H4 (cell line): ENCODE measurements at regions not wholly inside any gene's neighbourhood (a gene's known extent, or its start where the extent isn't known, plus 50 kb on each side); places are given as distances from the start of the nearest gene placed in this dataset.

Experiments
- DNase-seq: peaks from one replicate; pipeline ENCODE4 v3.0.0-alpha.2; 2015; ENCODE audit warnings: low spot score

DNA sequence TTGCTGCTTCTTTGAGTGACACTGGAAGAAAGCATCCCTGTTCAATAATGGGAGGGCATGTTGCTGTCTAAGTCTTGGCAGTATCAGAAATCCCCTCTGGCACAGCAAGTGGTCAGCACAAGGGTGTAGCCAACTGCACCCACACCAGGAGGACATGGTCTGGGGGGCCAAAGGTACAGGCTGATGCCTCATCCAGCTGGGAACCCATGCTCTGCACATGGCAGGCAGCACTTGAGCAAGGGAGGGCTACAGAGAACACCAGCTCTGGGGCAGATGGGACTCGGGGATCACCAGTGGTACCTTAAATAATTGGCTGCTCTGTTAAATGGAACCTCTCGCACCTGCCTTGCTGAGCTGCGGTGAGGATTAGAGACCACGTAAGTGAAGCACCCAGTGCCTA, 265.2 kb downstream of the SYK start:
- DNase-seq, result no peak

- DNase-seq, result no peak
These were observed 265.8 kb downstream of the SYK start for GRCh38 chr9:91067306-91067860.

GRCh38 chr9:91071184-91071990, 269.8 kb downstream of the SYK start:
- DNase-seq, result peak; percentile 49

DNA sequence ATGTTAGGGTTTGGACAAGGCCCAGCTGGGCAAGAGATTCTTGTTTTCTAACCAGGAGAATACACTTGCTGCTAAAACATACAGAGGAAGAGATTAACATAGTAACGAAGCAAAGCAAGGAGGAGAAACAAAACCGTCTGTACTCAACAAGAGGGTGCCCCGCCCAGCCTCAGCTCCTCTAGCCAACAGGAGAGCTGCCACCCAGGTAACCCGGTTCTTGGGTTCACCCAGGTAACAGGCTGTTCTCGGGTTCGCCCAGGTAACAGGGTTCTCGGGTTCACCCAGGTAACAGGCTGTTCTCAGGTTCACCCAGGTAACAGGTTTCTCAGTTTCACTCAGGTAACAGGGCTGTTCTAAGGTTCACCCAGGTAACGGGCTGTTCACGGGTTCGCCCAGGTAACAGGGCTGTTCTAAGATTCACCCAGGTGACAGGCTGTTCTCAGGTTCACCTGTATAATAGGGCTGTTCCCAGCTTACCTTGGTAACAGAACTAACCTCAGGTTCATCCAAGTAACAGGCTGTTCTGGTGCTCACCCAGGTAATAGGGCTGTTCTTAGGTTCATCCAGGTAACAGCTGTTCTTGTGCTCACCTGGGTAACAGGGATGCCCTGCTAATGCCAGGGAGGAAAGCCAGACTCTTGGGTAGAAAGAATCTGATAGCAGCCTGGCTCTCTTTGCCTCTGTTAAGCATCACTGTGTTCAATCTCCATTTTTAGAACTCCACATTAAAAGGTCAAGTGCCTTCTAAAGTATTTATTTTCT, 271.6 kb downstream of the SYK start:
- DNase-seq, result no peak

DNA sequence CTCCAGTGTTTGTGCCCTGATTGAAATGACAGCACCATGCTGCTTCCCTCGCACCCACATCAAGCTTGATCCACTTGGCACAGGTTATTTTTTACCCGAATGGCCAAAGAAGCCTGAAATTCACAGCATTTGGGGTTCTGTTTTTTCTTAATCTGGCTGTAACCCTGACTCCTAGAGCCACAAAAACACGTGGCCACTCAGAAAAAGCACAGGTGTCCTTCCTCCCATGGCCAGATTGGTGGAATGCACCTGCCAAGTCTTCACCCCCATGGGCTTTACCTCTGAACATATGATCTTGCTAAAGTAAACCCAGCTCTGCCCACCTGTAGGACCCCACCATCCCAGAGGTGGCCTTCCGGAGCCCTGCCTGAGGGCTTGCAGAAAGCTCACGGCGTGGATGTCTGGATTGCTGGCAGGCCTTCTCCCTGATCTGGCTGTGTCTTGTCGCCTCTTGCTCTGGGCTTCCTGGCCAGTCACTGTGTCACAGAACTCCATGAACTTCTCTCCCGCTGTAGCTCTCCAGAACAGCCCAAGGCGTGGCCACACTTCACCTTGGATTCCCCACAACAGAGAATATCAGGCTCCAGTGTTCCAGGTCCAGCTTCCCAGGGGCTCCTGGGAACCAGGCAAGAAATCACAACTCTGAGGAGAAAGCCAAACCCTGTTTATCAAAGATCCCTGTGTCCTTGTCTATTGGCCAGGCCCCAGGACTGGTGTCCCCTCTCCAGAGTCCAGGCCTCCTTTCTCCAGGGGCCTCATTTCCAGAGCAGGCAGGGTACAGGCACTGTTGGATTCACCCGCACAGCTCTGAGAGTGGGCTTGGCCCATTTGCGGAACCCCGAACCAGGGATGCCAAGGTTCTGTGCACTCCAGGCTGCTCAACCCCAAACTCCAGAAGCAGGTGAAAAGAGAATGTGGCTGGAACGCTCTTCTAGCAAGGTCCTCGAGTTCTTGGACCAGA, 272.5 kb downstream of the SYK start:
- DNase-seq, result no peak

- no peak for DNase-seq
These were observed 273.2 kb downstream of the SYK start for GRCh38 chr9:91074866-91075265.

DNA sequence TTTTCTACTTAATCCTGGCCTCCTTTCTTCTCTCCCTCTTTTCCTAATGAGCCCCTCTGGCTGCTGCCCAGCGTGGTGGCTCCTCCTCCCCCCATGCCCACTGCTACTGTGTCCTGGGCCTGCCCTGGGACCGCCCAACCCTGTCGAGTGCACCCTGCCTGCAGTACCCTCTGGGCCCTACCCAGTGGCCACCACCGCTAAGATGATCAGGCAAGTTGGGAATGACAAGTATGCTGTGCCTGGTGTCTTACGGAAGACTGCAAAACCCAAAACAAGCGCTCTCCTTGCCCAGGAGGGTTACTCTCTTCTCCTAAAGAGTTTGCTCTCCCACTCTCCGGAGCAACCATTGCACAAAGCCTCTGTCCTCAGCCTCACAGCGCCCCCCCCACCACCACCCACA, 273.7 kb downstream of the SYK start:
- no peak for DNase-seq

GRCh38 chr9:91077624-91078368, 276.2 kb downstream of the SYK start:
- DNase-seq, result no peak

DNA sequence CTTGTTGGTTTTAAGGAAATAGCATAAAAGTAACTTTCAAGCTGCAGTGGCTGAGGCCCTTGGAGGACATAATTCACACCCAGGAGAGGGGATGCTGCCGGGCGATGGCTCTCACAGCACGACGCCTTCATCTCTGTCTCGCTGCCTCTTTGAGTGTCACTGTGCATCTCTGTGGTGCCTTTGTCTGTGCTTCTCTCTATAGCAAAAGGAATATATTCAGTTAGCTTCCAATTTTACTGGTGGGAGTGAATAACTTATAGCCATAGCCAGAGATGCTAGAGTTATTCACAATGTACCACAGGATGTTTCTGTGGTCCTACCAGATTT, 276.7 kb downstream of the SYK start:
- DNase-seq, result no peak

- no peak for DNase-seq
These were observed 279.0 kb downstream of the AUH start for GRCh38 chr9:91082731-91083130.

- no peak for DNase-seq
These were observed 276.7 kb downstream of the AUH start for GRCh38 chr9:91084896-91085516.

DNA sequence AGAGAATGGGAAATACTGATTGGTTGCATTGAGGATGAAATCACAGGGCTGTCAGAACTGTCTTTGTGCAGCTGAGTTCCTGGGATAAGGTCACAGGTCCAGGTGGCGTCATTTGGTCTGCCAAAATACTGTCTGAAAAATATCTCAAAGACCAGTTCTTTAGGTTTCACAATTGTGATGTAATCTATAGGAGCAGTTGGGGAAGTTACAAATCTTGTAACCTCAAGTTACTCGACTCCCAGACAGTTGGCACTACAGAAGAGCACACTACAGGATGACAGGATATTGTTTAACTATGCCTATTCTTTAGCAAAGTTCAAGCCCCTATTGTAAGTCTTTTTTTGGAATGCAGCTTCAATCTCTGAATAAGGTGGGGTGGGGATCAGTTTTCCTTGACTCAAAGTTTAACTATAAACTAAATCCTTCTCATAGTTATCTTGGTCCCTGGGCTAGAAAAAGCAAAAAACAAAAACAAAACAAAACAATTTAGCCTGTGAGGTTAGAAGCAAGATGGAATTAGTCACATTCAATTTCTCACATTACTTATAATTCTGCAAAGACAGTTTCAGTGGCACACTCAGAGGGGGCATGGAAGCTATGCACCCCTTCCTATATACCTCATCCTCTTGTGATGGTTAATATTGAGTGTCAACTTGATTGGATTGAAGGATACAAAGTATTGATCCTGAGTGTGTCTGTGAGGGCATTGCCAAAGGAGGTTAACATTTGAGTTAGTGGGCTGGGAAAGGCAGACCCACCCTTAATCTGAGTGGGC, 276.0 kb downstream of the AUH start:
- no peak for DNase-seq

DNA sequence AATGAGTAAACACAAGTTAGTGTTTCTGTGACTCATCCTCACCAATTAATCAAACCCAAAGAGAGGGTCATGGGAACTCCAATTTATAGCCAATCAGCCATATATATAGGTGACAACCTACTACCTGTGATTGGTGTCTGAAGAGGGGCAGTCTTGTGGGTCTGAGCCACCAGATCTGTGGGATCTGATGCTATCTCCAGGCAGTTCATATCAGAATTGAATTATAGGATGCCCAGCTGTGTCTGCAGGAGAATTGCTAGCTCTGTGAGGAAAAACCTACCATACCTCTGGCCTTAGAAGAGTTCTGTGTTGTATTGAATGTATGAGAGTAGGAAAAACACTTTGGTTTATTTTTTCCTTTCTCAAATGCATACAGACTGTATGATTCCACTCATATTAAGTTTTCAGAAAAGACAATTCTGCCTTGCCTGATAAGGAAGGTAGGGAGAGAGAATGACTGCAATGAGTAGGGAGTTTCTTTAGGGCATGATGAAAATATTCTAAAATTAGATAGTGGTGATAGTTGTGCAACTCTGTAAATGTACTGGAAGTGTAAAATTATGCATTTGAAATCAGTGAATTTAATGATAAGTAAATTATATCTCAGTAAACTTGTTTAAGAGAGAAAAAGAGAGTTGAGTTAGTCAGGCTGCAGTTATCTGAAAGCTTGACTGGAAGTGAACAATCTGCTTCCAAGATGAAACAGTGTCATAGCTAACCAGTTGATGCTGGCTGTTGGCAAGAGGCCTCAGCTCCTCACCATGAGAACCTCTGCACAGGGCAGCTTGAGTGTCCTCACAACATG, 274.9 kb downstream of the AUH start:
- no peak for DNase-seq

DNA sequence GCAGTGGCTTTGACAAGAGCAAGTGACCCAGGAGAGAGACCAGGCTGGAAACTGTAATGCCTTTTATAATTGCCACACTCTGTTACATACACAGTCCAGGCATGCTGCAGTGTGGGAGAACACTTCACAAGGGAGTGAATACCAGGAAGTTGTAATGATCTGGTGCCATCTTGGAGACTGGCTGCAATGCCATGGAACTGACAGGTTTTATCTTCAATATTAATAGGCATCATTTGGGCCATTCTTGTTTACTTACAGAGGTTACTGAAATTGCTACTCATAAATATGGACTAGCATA, 274.3 kb downstream of the AUH start:
- no peak for DNase-seq

DNA sequence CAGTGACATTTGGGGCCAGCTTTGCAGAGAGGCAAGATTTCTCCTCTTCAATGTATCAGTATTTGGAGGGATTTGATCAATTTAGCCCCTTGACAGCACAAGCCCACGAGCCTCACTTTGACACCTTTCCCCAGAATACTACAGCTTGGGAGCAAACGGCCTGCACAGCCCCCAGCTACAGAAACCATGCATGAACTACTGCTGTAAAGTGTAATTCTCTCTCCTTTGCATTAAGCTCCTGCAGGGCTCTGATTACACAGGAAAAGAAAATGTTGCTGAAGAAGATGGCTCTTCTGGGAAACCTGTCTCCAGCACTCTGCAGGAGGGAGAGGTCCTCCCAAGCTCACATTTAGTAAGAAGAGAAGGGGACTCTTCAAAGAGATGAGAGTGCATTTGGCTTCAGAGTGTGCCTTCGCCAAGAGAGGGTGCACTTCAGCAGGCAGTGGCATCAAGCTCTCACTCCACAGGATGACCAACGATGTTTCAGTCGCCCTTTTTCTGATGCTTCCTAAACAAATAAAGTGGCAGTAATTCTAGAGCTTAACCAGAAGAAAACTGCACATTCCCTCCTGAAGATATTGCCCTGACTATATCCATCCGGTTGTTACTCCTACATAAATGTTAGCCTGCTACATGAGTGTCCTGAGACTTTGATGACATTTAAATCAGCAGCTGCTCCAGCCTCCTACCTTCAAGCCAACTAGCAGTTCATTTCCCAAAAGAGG, 272.2 kb downstream of the AUH start:
- peak; percentile 49 for DNase-seq

GRCh38 chr9:91090130-91090410, 271.6 kb downstream of the AUH start:
- no peak for DNase-seq

DNA sequence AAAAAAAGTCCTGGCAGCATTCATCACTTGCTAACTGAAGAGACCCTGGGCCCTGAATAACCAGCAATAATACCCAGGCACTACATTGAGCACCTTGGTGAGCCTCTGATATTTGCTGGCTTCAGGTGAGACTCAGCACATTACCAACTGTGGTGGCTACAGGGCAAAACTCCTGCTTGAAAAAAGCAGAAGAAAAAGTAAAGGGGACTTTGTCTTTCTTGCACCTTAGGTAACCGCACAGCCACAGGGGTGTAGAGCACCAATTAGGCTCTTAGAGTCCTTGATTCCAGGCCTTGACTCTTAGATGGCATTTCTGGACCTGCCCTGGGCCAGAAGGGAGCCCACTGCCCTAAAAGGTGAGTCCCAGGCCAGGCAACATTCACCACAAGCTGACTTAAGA, 269.5 kb downstream of the AUH start:
- no peak for DNase-seq

GRCh38 chr9:91094324-91095088, 267.2 kb downstream of the AUH start:
- DNase-seq, result no peak
